ENCODE measurements at regions not wholly inside any gene's neighbourhood (a gene's known extent, or its start where the extent isn't known, plus 50 kb on each side); places are given as distances from the start of the nearest gene placed in this dataset.

DNA sequence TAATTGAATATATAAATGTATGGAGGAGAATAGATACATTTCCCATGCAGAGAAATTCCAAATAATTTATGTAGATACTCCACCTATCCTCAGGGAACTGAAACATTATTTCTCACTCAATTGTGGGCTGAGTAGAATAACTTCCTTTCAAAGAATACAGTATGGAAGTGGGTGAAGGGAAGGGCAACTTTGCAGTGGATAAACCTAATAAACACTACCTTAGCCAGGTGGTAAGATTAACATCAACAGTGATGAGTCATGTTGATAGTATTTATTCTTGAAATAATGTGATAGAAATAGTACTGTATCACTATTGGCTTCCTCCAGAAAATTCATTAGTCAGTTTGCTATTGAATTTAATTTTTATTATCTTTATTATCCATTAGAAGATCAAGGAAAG lies 716.4 kb upstream of the CHAC2 start:
- no peaks in the 10 kb centered on the region for H3K79me2 ChIP-seq (replicated peaks; ENCODE audit: insufficient read depth)
- TF ChIP-seq POLR2AphosphoS5 (IDR thresholded peaks at IDR 0.05; ENCODE audit: low read depth) (no peak), CREB1 (CRISPR knock-in tag; IDR thresholded peaks at IDR 0.05; ENCODE audit: low read depth) (no peak), NANOG (IDR thresholded peaks at IDR 0.05; ENCODE audit: borderline replicate concordance) (no peak), ZNF462 (CRISPR knock-in tag; IDR thresholded peaks at IDR 0.05) (no peak), CTCF (conservative IDR thresholded peaks at IDR 0.05; ENCODE audit: low read depth in 2 of 2) (no peak), ZNF331 (CRISPR knock-in tag; IDR thresholded peaks at IDR 0.05; ENCODE audit: low read depth) (no peak), EZH2phosphoT487 (IDR thresholded peaks at IDR 0.05; ENCODE audit: unreplicated experiment) (no peak), STAT1 (IDR thresholded peaks at IDR 0.05; ENCODE audit: unreplicated experiment) (no peak), ZNF114 (CRISPR knock-in tag; IDR thresholded peaks at IDR 0.05) (no peak), JUNB (IDR thresholded peaks at IDR 0.05; ENCODE audit: unreplicated experiment) (no peak), EZH2 (IDR thresholded peaks at IDR 0.05; ENCODE audit: low read depth, unreplicated experiment) (no peak)
- TF ChIP-seq, protein P1, sequence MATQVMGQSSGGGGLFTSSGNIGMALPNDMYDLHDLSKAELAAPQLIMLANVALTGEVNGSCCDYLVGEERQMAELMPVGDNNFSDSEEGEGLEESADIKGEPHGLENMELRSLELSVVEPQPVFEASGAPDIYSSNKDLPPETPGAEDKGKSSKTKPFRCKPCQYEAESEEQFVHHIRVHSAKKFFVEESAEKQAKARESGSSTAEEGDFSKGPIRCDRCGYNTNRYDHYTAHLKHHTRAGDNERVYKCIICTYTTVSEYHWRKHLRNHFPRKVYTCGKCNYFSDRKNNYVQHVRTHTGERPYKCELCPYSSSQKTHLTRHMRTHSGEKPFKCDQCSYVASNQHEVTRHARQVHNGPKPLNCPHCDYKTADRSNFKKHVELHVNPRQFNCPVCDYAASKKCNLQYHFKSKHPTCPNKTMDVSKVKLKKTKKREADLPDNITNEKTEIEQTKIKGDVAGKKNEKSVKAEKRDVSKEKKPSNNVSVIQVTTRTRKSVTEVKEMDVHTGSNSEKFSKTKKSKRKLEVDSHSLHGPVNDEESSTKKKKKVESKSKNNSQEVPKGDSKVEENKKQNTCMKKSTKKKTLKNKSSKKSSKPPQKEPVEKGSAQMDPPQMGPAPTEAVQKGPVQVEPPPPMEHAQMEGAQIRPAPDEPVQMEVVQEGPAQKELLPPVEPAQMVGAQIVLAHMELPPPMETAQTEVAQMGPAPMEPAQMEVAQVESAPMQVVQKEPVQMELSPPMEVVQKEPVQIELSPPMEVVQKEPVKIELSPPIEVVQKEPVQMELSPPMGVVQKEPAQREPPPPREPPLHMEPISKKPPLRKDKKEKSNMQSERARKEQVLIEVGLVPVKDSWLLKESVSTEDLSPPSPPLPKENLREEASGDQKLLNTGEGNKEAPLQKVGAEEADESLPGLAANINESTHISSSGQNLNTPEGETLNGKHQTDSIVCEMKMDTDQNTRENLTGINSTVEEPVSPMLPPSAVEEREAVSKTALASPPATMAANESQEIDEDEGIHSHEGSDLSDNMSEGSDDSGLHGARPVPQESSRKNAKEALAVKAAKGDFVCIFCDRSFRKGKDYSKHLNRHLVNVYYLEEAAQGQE (IDR thresholded peaks at IDR 0.05; ENCODE audit: unreplicated experiment): no peak
- TF ChIP-seq, protein P2, sequence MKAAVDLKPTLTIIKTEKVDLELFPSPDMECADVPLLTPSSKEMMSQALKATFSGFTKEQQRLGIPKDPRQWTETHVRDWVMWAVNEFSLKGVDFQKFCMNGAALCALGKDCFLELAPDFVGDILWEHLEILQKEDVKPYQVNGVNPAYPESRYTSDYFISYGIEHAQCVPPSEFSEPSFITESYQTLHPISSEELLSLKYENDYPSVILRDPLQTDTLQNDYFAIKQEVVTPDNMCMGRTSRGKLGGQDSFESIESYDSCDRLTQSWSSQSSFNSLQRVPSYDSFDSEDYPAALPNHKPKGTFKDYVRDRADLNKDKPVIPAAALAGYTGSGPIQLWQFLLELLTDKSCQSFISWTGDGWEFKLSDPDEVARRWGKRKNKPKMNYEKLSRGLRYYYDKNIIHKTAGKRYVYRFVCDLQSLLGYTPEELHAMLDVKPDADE (IDR thresholded peaks at IDR 0.05): no peak
- no peaks in the 10 kb centered on the region for H3F3A ChIP-seq (replicated peaks; ENCODE audit: low read depth)
- Mint-ChIP-seq H3K27me3 (ENCODE audit: insufficient read depth, low read depth, poor library complexity) (peaks cover 2% of the 10 kb centered on the region), H3K4me3 (no peak overlapping the region), H3K4me1 (no peaks in the 10 kb centered on the region), H3K9me3 (peaks cover 6% of the 10 kb centered on the region; the same call in 2 of the 3 replicates), H3K36me3 (ENCODE audit: low read depth) (peaks cover 5% of the 10 kb centered on the region; the same call in 1 of the 3 replicates), H3K27ac (no peak overlapping the region)
- H3K4me2 ChIP-seq: no peak overlapping the region
- no peaks in the 10 kb centered on the region for H3K27me3 ChIP-seq (ENCODE audit: insufficient read depth)
- no peak overlapping the region for H3K4me3 ChIP-seq
- DNase-seq (ENCODE audit: low spot score) (no peak), ATAC-seq (no peak)
- no peaks in the 10 kb centered on the region for H4K20me1 ChIP-seq (replicated peaks; ENCODE audit: insufficient read depth)
- H3K4me1 ChIP-seq (ENCODE audit: insufficient read depth): no peaks in the 10 kb centered on the region
- H3K9me2 ChIP-seq (ENCODE audit: insufficient read depth): no peaks in the 10 kb centered on the region
- H2AFZ ChIP-seq: no peak overlapping the region
- no peak overlapping the region for H3K27ac ChIP-seq (ENCODE audit: low read depth)
- H3K36me3 ChIP-seq (ENCODE audit: insufficient read depth): peaks cover 3% of the 10 kb centered on the region; the same call in 1 of the 2 replicates

Data from GM23338 (cell line).